Neural cell (in vitro differentiated cells): ENCODE measurements at regions not wholly inside any gene's neighbourhood (a gene's known extent, or its start where the extent isn't known, plus 50 kb on each side); places are given as distances from the start of the nearest gene placed in this dataset.

ENCODE experiments used
- CTCF ChIP-seq: fragments of 450-650 bp; IDR thresholded peaks from 2 replicates; pipeline ENCODE4 v1.5.1; 2014; ENCODE audit warnings: antibody characterized with exemption, mild to moderate bottlenecking, moderate library complexity; ENCODE audit not compliant: poor library complexity, severe bottlenecking
- EP300 ChIP-seq: fragments of 450-650 bp; conservative IDR thresholded peaks from 2 replicates; pipeline ENCODE4 v1.6.1; 2014; ENCODE audit warnings: antibody characterized with exemption, mild to moderate bottlenecking, moderate library complexity; ENCODE audit not compliant: poor library complexity, severe bottlenecking
- EZH2 ChIP-seq: fragments of 200-600, 300-800 bp; shearing (Covaris generic), sonication (generic); IDR thresholded peaks from 2 replicates; pipeline ENCODE4 v1.6.1; 2014; ENCODE audit warnings: antibody characterized with exemption, low read length, borderline replicate concordance, mild to moderate bottlenecking; ENCODE audit not compliant: insufficient read depth, poor library complexity, severe bottlenecking
- TAF1 ChIP-seq: IDR thresholded peaks from 2 replicates; pipeline ENCODE4 v1.6.1; 2012; ENCODE audit warnings: low read depth

DNA sequence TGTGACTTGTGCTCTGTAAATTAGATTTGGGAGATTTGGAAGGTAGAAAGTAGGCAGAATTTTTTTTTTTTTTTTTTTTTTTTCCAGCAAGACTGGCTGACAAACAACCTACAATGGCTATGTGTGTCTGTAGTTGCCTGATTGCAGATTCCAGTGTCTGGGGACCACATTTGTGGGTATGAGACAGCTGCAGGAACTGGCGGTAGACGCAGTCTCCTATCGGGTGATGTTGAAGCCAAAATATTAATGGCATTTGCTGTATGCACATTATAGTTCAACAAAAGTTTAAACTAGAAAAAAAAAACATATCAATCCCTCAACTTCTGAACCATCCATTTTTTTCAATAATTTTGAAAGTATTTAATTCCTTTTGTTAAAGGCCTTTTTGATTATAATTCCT lies 665.2 kb downstream of the TOX3 start:
- no peak for TF ChIP-seq CTCF
- TF ChIP-seq EP300, result no peak
- no peak for TF ChIP-seq EZH2
- no peak for TF ChIP-seq TAF1
